Activated naive CD8-positive, alpha-beta T cell treated with anti-CD3 and anti-CD28 coated beads for 36 hours (primary cell): ENCODE measurements at regions not wholly inside any gene's neighbourhood (a gene's known extent, or its start where the extent isn't known, plus 50 kb on each side); places are given as distances from the start of the nearest gene placed in this dataset.

ENCODE experiments used
- DNase-seq: peaks from one replicate; pipeline ENCODE4 v3.0.0; 2021
- H3K27ac Mint-ChIP-seq: one replicate; pipeline ENCODE4 v1.8.0; 2022; ENCODE audit warnings: mild to moderate bottlenecking, moderate library complexity, mixed read lengths
- H3K27me3 Mint-ChIP-seq: one replicate; pipeline ENCODE4 v1.8.0; 2022; ENCODE audit warnings: mild to moderate bottlenecking, mixed read lengths
- H3K36me3 Mint-ChIP-seq: one replicate; pipeline ENCODE4 v1.8.0; 2021; ENCODE audit warnings: mild to moderate bottlenecking, mixed read lengths
- H3K4me1 Mint-ChIP-seq: one replicate; pipeline ENCODE4 v1.8.0; 2021; ENCODE audit warnings: mixed read lengths
- H3K4me3 Mint-ChIP-seq: one replicate; pipeline ENCODE4 v1.8.0; 2022; ENCODE audit warnings: mild to moderate bottlenecking, moderate library complexity, mixed read lengths
- H3K9me3 Mint-ChIP-seq: one replicate; pipeline ENCODE4 v1.8.0; 2022; ENCODE audit warnings: mixed read lengths

DNA sequence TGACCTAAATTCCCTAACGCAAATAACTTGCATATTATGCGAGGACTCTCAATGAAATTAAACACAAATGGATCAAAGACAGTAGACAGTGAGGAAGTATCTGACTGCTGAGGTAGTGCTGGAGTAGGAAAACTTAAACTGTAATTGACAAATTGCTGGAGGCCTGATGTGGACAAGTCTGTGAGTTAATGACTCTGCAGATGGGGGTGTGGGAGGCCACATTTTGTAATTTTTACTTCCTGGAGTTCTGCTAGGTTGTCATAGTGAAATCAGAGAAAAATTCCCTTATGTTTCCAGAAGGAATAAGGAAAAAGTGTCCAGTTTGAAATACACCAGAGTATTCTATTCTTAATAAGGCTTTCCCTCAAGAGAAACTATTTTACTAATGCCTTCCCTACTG lies 333.0 kb upstream of the CNTNAP5 start:
- Mint-ChIP-seq H3K36me3 (no peaks in the 10 kb centered on the region), H3K27me3 (no peaks in the 10 kb centered on the region), H3K4me1 (no peaks in the 10 kb centered on the region), H3K27ac (no peak overlapping the region), H3K9me3 (peaks cover 3% of the 10 kb centered on the region), H3K4me3 (no peak overlapping the region)
- DNase-seq: no peak

DNA sequence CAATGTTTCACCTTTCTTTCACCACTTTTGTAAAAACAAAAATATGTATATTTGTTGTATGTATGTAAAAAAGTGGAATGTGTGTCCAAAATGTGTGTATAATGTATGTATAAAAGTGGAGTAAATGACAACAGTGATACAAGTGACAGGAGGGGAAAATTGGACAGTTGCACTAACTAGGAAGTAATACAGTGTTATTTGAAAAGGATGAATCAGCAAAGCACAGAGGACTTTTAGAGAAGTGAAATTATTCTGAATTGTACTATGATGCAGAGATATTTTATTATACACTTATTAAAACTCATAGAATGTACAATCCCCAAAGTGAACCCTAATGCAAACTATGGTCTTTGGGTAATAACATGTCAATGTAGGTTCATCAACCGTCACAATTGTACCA lies 331.3 kb upstream of the CNTNAP5 start:
- DNase-seq: no peak
- H3K9me3 Mint-ChIP-seq: no peaks in the 10 kb centered on the region
- no peak overlapping the region for H3K4me3 Mint-ChIP-seq
- no peaks in the 10 kb centered on the region for H3K4me1 Mint-ChIP-seq
- H3K27ac Mint-ChIP-seq: no peak overlapping the region
- H3K27me3 Mint-ChIP-seq: no peaks in the 10 kb centered on the region
- no peaks in the 10 kb centered on the region for H3K36me3 Mint-ChIP-seq

DNA sequence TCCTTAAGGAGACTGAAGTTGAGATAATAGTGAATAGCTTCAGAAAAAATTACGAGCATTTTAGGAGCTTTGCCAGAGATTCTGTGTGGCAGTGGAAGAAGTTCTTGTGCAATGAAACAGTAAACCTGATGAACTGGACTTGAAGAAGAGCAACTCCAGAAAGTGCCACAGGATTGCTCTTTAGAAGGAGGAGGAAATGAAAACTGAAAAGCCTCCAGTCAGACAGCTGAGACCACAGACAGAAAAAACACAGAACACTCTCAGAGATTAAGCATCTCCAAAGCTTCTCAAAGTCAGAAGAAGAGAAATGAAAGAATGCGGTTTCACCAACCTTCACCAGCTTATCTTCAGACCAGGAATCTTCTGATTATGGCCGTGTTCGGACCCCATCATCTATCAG lies 329.7 kb upstream of the CNTNAP5 start:
- Mint-ChIP-seq H3K36me3 (no peaks in the 10 kb centered on the region), H3K9me3 (no peaks in the 10 kb centered on the region)
- DNase-seq: no peak

DNA sequence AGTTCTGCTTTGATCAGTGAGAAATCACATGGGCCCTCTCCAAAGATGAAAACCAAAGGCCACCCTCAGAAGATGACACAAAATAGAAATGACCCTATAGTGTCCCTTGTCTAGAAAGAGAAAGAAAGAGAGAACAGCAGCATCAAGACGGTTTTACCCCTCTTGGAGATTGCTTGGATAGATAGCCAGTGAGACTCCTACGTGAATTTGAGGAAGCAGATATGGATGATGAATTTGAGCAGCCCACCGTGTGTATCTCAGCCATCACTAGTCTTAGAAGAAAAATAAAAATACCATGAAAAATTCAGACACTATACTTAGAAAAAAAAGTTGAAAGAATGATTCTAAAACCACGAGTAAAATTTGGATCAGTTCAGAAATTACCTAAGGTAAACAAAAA lies 329.1 kb upstream of the CNTNAP5 start:
- Mint-ChIP-seq H3K27me3 (no peaks in the 10 kb centered on the region), H3K27ac (no peak overlapping the region), H3K9me3 (no peaks in the 10 kb centered on the region), H3K4me1 (no peaks in the 10 kb centered on the region), H3K36me3 (no peaks in the 10 kb centered on the region), H3K4me3 (no peak overlapping the region)
- no peak for DNase-seq

More for the DNA sequence above, 329.7 kb upstream of the CNTNAP5 start:
- H3K4me1 Mint-ChIP-seq: no peaks in the 10 kb centered on the region
- H3K4me3 Mint-ChIP-seq: no peak overlapping the region
- no peak overlapping the region for H3K27ac Mint-ChIP-seq
- H3K27me3 Mint-ChIP-seq: no peaks in the 10 kb centered on the region

DNA sequence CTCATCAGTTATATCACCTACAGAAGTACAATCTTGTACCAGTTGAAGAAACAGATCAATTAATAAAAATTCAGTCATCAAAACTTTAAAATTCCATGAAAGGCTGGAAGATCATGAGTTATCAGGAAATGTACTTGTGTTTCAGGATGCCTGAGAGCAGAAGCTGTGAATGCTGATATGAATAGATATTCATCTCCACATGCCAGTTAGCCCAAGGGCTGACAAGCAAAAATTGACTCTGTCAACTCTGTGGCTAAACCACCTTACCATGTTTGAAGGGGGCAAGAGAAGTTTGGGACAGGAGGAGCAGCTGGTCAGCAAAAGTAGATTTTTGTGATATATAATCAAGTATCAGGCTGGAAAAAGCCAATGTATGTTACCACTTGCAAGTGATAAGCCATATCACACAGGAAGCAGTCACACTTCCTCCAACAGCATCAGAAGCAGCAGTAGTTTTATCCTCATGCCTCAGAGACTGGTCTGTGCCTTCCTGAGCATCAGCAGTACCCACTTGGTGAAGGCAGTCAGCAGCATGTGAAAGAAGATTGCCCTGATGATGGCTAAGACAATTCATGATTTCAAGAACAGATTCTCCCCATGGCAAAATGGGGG lies 328.2 kb upstream of the CNTNAP5 start:
- Mint-ChIP-seq H3K9me3 (no peaks in the 10 kb centered on the region), H3K27me3 (no peaks in the 10 kb centered on the region), H3K36me3 (no peaks in the 10 kb centered on the region), H3K27ac (no peak overlapping the region), H3K4me3 (no peak overlapping the region), H3K4me1 (no peaks in the 10 kb centered on the region)
- DNase-seq: no peak

DNA sequence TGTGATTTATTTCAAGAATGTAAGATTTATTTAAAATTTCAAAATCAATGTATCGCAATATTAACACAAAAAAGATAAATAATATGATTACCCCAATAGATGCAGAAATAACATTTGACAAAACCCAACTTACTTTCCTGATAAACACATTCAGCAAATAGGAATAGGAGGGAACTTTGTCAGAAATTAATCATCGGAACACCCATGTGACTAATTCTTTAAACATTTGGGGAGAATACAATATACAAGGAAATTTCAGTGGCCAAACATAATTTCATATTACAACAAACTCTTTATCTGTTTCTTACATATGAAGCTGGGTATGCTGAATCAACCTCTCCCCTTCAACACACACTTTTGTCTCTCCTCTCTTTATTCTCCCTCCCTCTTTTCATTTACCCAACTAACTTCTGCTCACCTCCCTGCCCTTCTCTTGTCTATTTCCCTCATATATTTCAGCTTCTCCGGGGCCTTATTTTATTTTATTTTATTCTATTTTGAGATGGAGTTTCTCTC lies 309.6 kb upstream of the CNTNAP5 start:
- Mint-ChIP-seq H3K36me3 (no peaks in the 10 kb centered on the region), H3K27me3 (no peaks in the 10 kb centered on the region), H3K27ac (no peak overlapping the region), H3K4me1 (no peaks in the 10 kb centered on the region), H3K9me3 (peaks cover 3% of the 10 kb centered on the region), H3K4me3 (no peak overlapping the region)
- DNase-seq: no peak

DNA sequence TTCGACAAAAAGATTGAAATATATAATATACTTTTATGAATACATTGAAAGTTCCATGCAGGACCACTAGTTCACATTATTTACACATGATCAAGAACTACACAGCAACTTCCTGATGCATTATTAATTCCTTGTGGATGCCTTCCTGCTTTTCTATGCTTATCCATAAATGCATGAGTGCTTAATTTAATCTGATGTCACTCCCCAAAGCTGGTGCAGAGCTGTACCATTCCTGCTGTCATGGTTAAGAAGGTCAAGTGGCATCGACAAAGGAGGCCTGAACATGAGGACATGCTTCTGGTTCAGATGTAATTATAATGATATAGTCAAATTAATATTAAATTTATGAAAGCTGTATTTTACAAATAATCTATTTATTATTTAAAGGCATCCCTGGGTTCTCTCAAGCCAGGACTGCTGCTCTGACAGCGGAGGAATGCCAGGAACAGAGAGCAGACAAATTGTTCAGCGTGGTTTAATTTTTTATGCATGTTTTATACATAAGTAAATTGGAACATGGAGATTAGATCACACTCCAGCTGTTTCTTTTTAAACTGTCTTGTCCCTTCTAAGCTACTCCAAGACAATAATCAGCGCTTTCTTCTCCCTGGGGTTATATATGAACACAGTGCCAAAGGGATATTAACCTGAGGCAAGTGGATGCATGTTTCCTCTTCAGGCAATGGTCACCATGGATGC lies 307.3 kb upstream of the CNTNAP5 start:
- Mint-ChIP-seq H3K36me3 (no peaks in the 10 kb centered on the region), H3K9me3 (peaks cover 3% of the 10 kb centered on the region), H3K27ac (no peak overlapping the region), H3K4me1 (no peaks in the 10 kb centered on the region), H3K4me3 (no peak overlapping the region), H3K27me3 (no peaks in the 10 kb centered on the region)
- DNase-seq: no peak

DNA sequence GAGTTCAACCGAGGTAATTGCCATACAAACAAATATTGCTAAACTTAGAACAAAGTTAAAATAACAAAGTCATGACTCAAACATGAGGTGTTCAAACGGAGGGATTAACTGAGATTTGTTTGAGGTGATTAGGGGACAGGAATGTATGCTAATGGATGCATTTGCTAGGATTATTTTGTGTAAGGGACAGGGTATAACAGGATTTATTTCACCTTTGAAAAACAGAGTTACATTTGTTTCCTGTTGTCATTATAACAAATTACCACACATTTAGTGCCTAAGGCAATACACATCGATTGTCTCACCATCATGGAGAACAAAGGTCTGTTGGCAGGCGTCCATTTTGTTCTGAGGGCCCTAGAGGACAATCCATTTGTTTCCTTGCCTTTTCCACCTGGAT lies 304.3 kb upstream of the CNTNAP5 start:
- H3K9me3 Mint-ChIP-seq: peaks cover 2% of the 10 kb centered on the region
- H3K27ac Mint-ChIP-seq: no peak overlapping the region
- H3K4me1 Mint-ChIP-seq: no peaks in the 10 kb centered on the region
- no peak overlapping the region for H3K4me3 Mint-ChIP-seq
- no peaks in the 10 kb centered on the region for H3K36me3 Mint-ChIP-seq
- DNase-seq: no peak
- H3K27me3 Mint-ChIP-seq: no peaks in the 10 kb centered on the region

DNA sequence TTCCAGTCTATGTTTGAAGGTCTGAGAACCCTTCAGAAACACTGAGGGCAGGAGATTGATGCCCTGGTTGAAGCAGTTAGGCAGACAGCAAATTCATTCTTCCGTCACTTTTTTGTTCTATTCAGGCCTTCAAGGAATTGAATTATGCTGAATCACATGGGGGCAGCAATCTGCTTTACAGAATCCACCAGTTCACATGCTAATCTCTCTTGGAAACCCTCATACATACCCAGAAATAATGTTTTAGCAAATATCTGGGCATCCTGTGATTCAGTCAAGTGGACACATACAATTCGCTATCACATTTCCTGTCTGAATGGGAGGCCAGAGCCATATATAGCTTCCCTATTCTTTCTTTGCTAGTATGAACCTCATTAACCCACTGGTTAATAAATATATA lies 301.4 kb upstream of the CNTNAP5 start:
- Mint-ChIP-seq H3K4me3 (no peak overlapping the region), H3K36me3 (no peaks in the 10 kb centered on the region), H3K27ac (no peak overlapping the region), H3K27me3 (no peaks in the 10 kb centered on the region), H3K9me3 (peaks cover 2% of the 10 kb centered on the region), H3K4me1 (no peaks in the 10 kb centered on the region)
- no peak for DNase-seq

DNA sequence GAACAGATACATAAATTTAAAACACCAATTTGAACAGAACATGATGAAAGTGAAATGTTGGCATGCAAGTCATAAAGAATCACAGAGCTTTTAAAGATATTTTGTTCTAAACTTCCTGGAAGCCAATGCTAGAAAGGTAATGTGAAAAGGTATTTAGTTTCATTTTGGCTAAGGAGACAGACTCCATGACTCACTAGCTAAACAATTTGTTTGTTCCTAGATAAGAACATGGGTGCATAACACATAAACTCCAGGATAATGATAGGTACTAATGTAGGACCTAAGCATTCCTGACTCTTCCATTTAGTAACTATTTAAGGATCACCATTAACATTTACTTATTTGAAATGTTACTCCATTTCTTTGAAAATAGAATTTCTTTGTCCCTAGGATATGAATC lies 292.5 kb upstream of the CNTNAP5 start:
- Mint-ChIP-seq H3K27ac (no peak overlapping the region), H3K27me3 (no peaks in the 10 kb centered on the region), H3K4me1 (no peaks in the 10 kb centered on the region), H3K9me3 (peaks cover 3% of the 10 kb centered on the region), H3K4me3 (no peak overlapping the region), H3K36me3 (no peaks in the 10 kb centered on the region)
- no peak for DNase-seq

DNA sequence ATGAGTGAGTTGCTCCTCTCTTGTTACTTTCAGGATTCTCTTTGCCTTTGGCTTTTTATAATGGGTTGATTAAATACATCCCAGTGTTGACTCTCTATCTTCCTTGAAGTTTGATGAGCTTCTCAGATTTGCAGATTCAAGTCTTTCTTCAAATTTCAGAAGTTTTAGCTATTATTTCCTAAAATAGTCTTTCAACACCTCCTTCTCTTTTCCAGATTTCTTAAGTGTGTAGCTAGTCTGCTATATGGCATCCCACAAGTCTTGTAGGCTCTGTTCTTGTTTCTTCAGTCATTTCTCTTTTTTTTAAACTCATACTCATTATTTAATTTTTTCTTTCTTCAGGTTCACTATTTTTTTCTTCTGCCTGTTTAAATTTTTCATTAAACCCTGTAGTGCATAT lies 287.7 kb upstream of the CNTNAP5 start:
- Mint-ChIP-seq H3K27me3 (no peaks in the 10 kb centered on the region), H3K4me3 (no peak overlapping the region), H3K36me3 (no peaks in the 10 kb centered on the region), H3K9me3 (peaks cover 2% of the 10 kb centered on the region), H3K4me1 (no peaks in the 10 kb centered on the region), H3K27ac (no peak overlapping the region)
- DNase-seq: no peak

DNA sequence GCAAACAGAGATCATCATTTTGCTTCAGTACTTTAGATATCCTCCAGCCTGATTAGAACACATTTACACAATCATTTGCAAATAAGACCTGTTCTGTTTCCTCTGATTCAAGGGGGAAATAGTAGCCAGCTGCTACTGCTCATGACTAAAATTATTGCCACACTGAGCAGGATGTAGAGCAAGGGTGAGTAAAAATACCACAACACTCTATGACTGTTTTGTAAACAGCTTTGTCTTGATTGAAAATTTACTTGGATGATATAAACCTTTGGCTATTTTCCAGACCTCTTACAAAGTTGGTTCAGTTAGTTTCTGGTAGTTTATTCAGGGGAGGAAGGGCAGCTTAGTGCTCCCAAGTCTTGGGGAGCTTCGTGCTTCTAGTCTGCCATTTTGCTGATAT lies 286.4 kb upstream of the CNTNAP5 start:
- Mint-ChIP-seq H3K27me3 (no peaks in the 10 kb centered on the region), H3K4me1 (no peaks in the 10 kb centered on the region), H3K27ac (no peak overlapping the region), H3K4me3 (no peak overlapping the region), H3K36me3 (no peaks in the 10 kb centered on the region), H3K9me3 (peaks cover 2% of the 10 kb centered on the region)
- no peak for DNase-seq

DNA sequence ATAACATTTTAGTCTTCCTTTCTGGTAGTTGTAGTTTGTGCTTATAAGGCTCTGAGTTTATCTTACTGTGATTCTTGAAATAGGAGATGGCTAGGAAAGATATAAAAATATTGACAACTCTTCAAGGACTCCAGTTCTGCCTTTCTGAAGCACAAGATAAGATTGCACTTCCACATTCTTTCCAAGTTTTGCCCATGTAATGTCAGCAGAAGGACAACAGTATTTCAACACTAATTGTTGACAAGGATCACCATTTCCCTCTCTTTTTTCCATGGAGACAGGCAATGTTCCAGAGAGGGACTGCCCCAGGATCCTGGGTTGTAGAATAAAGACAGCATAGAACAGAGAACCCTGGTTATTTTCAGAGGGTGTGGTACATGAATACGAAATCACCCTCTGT lies 279.1 kb upstream of the CNTNAP5 start:
- Mint-ChIP-seq H3K27me3 (no peaks in the 10 kb centered on the region), H3K27ac (no peak overlapping the region), H3K9me3 (no peaks in the 10 kb centered on the region), H3K4me3 (no peak overlapping the region), H3K4me1 (no peaks in the 10 kb centered on the region), H3K36me3 (no peaks in the 10 kb centered on the region)
- DNase-seq: no peak

DNA sequence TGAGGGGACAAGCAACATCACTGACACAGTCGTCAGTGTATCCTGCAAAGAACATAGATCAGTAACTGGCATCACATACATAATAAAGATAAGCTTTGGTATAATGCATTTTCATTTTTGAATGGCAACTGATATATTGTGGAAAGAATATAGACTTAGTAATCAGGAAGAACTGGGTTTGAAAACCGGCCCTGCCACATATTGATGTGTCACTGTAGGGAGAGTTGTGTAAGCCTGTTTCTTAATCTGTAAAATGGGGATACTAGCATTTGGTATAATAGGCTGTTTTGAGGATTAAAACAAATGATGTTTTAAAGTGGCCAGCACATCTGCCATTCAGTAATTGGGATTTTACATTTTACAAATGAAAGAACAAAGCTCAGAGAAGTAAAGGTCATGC lies 277.8 kb upstream of the CNTNAP5 start:
- H3K4me1 Mint-ChIP-seq: no peaks in the 10 kb centered on the region
- no peak for DNase-seq
- no peaks in the 10 kb centered on the region for H3K9me3 Mint-ChIP-seq
- H3K27ac Mint-ChIP-seq: no peak overlapping the region
- H3K36me3 Mint-ChIP-seq: no peaks in the 10 kb centered on the region
- no peak overlapping the region for H3K4me3 Mint-ChIP-seq
- no peaks in the 10 kb centered on the region for H3K27me3 Mint-ChIP-seq

DNA sequence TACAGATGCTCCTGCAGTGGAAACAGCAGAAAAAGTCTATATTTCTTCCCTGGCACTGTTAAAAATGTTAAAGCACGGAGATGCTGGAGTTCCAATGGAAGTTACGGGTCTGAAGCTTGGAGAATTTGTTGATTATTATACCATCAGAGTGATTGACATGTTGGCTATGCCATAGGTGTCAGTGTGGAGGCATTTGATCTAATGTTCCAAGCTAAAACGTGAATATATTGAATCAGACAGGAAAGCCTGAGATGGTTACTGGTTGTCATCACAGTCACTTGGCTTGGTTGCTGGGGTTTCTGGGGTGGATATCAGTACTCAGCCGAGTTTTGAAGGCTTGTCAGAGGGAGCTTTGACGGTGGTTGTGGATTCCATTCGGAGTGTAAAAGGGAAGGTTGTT lies 262.9 kb upstream of the CNTNAP5 start:
- Mint-ChIP-seq H3K4me1 (no peaks in the 10 kb centered on the region), H3K27ac (no peak overlapping the region), H3K36me3 (no peaks in the 10 kb centered on the region), H3K4me3 (no peak overlapping the region), H3K9me3 (peaks cover 11% of the 10 kb centered on the region), H3K27me3 (no peaks in the 10 kb centered on the region)
- DNase-seq: no peak

DNA sequence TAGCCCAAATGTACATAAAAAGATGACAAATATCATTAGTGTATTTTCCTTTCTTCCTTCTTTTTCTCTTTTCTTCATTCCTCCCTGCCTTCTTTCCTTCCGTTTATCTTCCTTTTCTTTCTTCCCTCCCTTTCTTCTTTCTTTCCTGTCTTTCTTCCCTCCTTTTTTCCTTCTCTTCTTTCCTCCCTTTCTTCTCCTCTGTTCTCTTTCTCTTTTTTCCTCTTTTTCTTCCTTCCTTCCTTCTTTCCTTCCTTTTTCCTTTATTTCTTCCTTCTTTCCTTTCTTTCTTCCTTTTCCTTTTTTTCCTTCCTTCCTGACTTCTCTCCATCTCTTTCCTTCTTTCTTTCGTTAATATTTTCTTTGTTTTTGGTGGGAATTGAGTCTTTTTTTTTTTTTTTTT lies 256.9 kb upstream of the CNTNAP5 start:
- Mint-ChIP-seq H3K27ac (no peak overlapping the region), H3K36me3 (no peaks in the 10 kb centered on the region), H3K27me3 (no peaks in the 10 kb centered on the region), H3K4me3 (no peak overlapping the region), H3K9me3 (peaks cover 10% of the 10 kb centered on the region), H3K4me1 (no peaks in the 10 kb centered on the region)
- DNase-seq: no peak
